Calu3 (cell line): ENCODE measurements at regions not wholly inside any gene's neighbourhood (a gene's known extent, or its start where the extent isn't known, plus 50 kb on each side); places are given as distances from the start of the nearest gene placed in this dataset.

Source experiments
- BruUV-seq: library from RNA; stranded (reverse); fragments of 400-500 nt; replicated peaks from 2 replicates; lab custom pipeline; 2021; lab: Mats Ljungman, UMichigan
- CTCF ChIA-PET: fragments of 300-600 bp; sonication (Branson Sonifier 250); formaldehyde crosslinking; loops from one replicate; lab custom pipeline; 2022; ENCODE audit warnings: antibody characterized with exemption; lab: Charles Lee
- DNase-seq: peaks from one replicate; pipeline ENCODE4 v3.0.0; 2022
- H3K27ac Mint-ChIP-seq: one replicate; pipeline ENCODE4 v1.8.0; 2022; ENCODE audit warnings: mixed read lengths; ENCODE audit not compliant: unreplicated experiment
- H3K27me3 Mint-ChIP-seq: one replicate; pipeline ENCODE4 v1.8.0; 2022; ENCODE audit warnings: mixed read lengths; ENCODE audit not compliant: unreplicated experiment
- H3K36me3 Mint-ChIP-seq: one replicate; pipeline ENCODE4 v1.8.0; 2022; ENCODE audit warnings: mild to moderate bottlenecking, moderate library complexity, mixed read lengths; ENCODE audit not compliant: insufficient read depth, unreplicated experiment
- H3K4me1 Mint-ChIP-seq: one replicate; pipeline ENCODE4 v1.8.0; 2022; ENCODE audit warnings: mild to moderate bottlenecking, low read depth, mixed read lengths; ENCODE audit not compliant: unreplicated experiment
- H3K4me3 Mint-ChIP-seq: one replicate; pipeline ENCODE4 v1.8.0; 2022; ENCODE audit warnings: mild to moderate bottlenecking, low read depth, moderate library complexity, mixed read lengths; ENCODE audit not compliant: unreplicated experiment
- H3K9me3 Mint-ChIP-seq: one replicate; pipeline ENCODE4 v1.8.0; 2022; ENCODE audit warnings: low read depth, mixed read lengths; ENCODE audit not compliant: unreplicated experiment
- CTCF ChIP-seq: fragments of 200-600 bp; IDR thresholded peaks from one replicate; pipeline ENCODE4 v1.8.0; 2022; ENCODE audit warnings: antibody characterized with exemption; ENCODE audit not compliant: unreplicated experiment
- intact Hi-C: fragments of 100-400 bp; cut with micrococcal nuclease; formaldehyde crosslinking; loops from one replicate; pipeline ENCODE4 v1.10.0; 2022; ENCODE audit not compliant: unreplicated experiment

GRCh38 chr20:62539198-62540045, 63.6 kb upstream of the GATA5 start:
- H3K27me3 Mint-ChIP-seq = peaks cover 100% of the 10 kb centered on the region
- no peak for TF ChIP-seq CTCF
- H3K27ac Mint-ChIP-seq = no peak overlapping the region
- intact Hi-C loops = no loop called here
- CTCF ChIA-PET = interaction anchor here (0.8 kb wide), 1 partner anchor 1567 kb away, joined by 11 read pairs; no protein-coding TSS in a partner anchor
- DNase-seq = no peak
- no TSS peak for BruUV-seq
- peaks cover 2% of the 10 kb centered on the region for H3K9me3 Mint-ChIP-seq
- H3K4me1 Mint-ChIP-seq = no peaks in the 10 kb centered on the region
- no peaks in the 10 kb centered on the region for H3K36me3 Mint-ChIP-seq
- no peak overlapping the region for H3K4me3 Mint-ChIP-seq

DNA sequence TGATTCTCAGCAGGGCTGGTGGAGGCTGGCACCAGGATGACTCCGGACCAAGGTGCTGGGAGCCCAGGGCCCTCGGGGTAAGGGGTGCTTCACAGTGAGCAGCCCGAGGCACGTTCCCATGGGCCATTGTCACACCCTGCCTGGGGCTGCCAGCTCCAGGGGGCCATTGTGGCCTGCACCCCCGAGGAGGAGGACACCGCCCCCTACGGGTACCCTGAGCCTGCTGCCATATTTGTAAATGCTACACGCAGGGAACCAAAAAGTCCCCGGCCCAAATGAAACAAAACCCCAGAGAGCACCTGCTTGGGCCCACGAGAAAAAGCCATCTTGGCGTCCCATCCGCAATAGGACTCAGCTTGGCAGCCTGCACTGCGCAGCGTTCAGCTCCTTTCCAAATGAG, 64.7 kb upstream of the GATA5 start:
- DNase-seq = no peak
- CTCF ChIA-PET = interaction anchor here (0.8 to 0.9 kb wide), 2 partner anchors 9 to 31 kb away, joined by 3 read pairs; no protein-coding TSS in a partner anchor
- Mint-ChIP-seq H3K9me3 (peaks cover 3% of the 10 kb centered on the region), H3K36me3 (no peaks in the 10 kb centered on the region), H3K27ac (no peak overlapping the region), H3K27me3 (peaks cover 96% of the 10 kb centered on the region), H3K4me3 (no peak overlapping the region), H3K4me1 (no peaks in the 10 kb centered on the region)
- intact Hi-C loops = no loop called here
- TF ChIP-seq CTCF = no peak
- no TSS peak for BruUV-seq

- no peak for DNase-seq
- Mint-ChIP-seq H3K36me3 (no peaks in the 10 kb centered on the region), H3K4me1 (no peaks in the 10 kb centered on the region), H3K27ac (no peak overlapping the region), H3K9me3 (peaks cover 3% of the 10 kb centered on the region), H3K27me3 (peaks cover 93% of the 10 kb centered on the region), H3K4me3 (no peak overlapping the region)
- intact Hi-C loops = no loop called here
- TF ChIP-seq CTCF = no peak
- CTCF ChIA-PET = no interaction called here
- no TSS peak for BruUV-seq
These were observed 67.1 kb upstream of the GATA5 start for GRCh38 chr20:62542862-62543261.

- Mint-ChIP-seq H3K36me3 (no peaks in the 10 kb centered on the region), H3K27me3 (peaks cover 93% of the 10 kb centered on the region), H3K9me3 (peaks cover 3% of the 10 kb centered on the region), H3K4me1 (no peaks in the 10 kb centered on the region), H3K27ac (no peak overlapping the region), H3K4me3 (no peak overlapping the region)
- BruUV-seq = no TSS peak
- CTCF ChIA-PET = no interaction called here
- intact Hi-C loops = no loop called here
- no peak for DNase-seq
- TF ChIP-seq CTCF = no peak
These were observed 67.9 kb upstream of the GATA5 start for GRCh38 chr20:62543470-62544302.
